WTC11 (cell line): ENCODE measurements at regions not wholly inside any gene's neighbourhood (a gene's known extent, or its start where the extent isn't known, plus 50 kb on each side); places are given as distances from the start of the nearest gene placed in this dataset.

ENCODE experiments used
- ATAC-seq: fragments of 200-7000 bp; cut with Tn5 transposase; 2 replicates; pipeline ENCODE4 v1.10.0; 2021; ENCODE audit warnings: mild to moderate bottlenecking, moderate library complexity
- CTCF ChIA-PET: fragments of 300-600 bp; sonication (Branson Sonifier 250); formaldehyde crosslinking; loops from one replicate; lab custom pipeline; 2021; ENCODE audit warnings: antibody characterized with exemption; lab: Charles Lee
- POLR2A ChIA-PET: fragments of 350-600 bp; sonication (Branson Sonifier 250); formaldehyde crosslinking; loops from one replicate; lab custom pipeline; 2021; ENCODE audit warnings: antibody characterized with exemption; lab: Charles Lee
- DNase-seq: peaks from one replicate; pipeline ENCODE4 v3.0.0; 2021; ENCODE audit warnings: low spot score
- H3K27ac Mint-ChIP-seq: 2 replicates; pipeline ENCODE4 v1.8.0; 2021; ENCODE audit warnings: mixed read lengths
- H3K27me3 Mint-ChIP-seq: 2 replicates; pipeline ENCODE4 v1.8.0; 2021; ENCODE audit warnings: low read depth, mild to moderate bottlenecking, moderate library complexity, mixed read lengths
- H3K36me3 Mint-ChIP-seq: 2 replicates; pipeline ENCODE4 v1.8.0; 2021; ENCODE audit warnings: mixed read lengths
- H3K4me1 Mint-ChIP-seq: 2 replicates; pipeline ENCODE4 v1.8.0; 2022; ENCODE audit warnings: mixed read lengths
- H3K4me3 Mint-ChIP-seq: 2 replicates; pipeline ENCODE4 v1.8.0; 2021; ENCODE audit warnings: mild to moderate bottlenecking, moderate library complexity, mixed read lengths
- H3K9me3 Mint-ChIP-seq: 2 replicates; pipeline ENCODE4 v1.8.0; 2021; ENCODE audit warnings: mixed read lengths
- ATF6 ChIP-seq: sonication (generic); formaldehyde crosslinking; IDR thresholded peaks from 2 replicates; pipeline ENCODE4 v1.8.1; 2023; ENCODE audit warnings: mild to moderate bottlenecking, missing genetic modification reagents
- CDX4 ChIP-seq: fragments of 250-450 bp; sonication (Bioruptor Pico); IDR thresholded peaks from 2 replicates; pipeline ENCODE4 v1.9.0; 2021; ENCODE audit warnings: moderate library complexity, mild to moderate bottlenecking, inconsistent platforms, borderline replicate concordance
- CTCF ChIP-seq: fragments of 200-600 bp; IDR thresholded peaks from 2 replicates; pipeline ENCODE4 v1.8.0; 2022; ENCODE audit warnings: antibody characterized with exemption
- E2F1 ChIP-seq: sonication (generic); formaldehyde crosslinking; IDR thresholded peaks from 2 replicates; pipeline ENCODE4 v1.8.0; 2022; ENCODE audit warnings: mild to moderate bottlenecking, missing genetic modification reagents
- E2F4 ChIP-seq: sonication (generic); formaldehyde crosslinking; IDR thresholded peaks from 2 replicates; pipeline ENCODE4 v1.8.1; 2022; ENCODE audit warnings: low read depth, mild to moderate bottlenecking, moderate library complexity, missing genetic modification reagents, borderline replicate concordance
- E2F5 ChIP-seq: sonication (generic); formaldehyde crosslinking; IDR thresholded peaks from 2 replicates; pipeline ENCODE4 v1.8.1; 2022; ENCODE audit warnings: mild to moderate bottlenecking, moderate library complexity, missing genetic modification reagents
- ERG ChIP-seq: fragments of 250-450 bp; sonication (Bioruptor Pico); IDR thresholded peaks from 2 replicates; pipeline ENCODE4 v1.8.0; 2021; ENCODE audit warnings: mild to moderate bottlenecking
- ESRRA ChIP-seq: sonication (generic); formaldehyde crosslinking; IDR thresholded peaks from 2 replicates; pipeline ENCODE4 v1.8.1; 2022; ENCODE audit warnings: mild to moderate bottlenecking, missing genetic modification reagents, borderline replicate concordance
- GTF2I ChIP-seq: fragments of 250-450 bp; sonication (Bioruptor Pico); conservative IDR thresholded peaks from 2 replicates; pipeline ENCODE4 v1.4.0; 2021; ENCODE audit warnings: mild to moderate bottlenecking
- KAT7 ChIP-seq: sonication (generic); formaldehyde crosslinking; IDR thresholded peaks from 2 replicates; pipeline ENCODE4 v1.8.1; 2023; ENCODE audit warnings: missing genetic modification reagents, mild to moderate bottlenecking, borderline replicate concordance
- OVOL2 ChIP-seq: fragments of 250-450 bp; sonication (Bioruptor Pico); IDR thresholded peaks from 2 replicates; pipeline ENCODE4 v1.9.0; 2021; ENCODE audit warnings: mild to moderate bottlenecking, borderline replicate concordance
- PREB ChIP-seq: sonication (generic); formaldehyde crosslinking; IDR thresholded peaks from 2 replicates; pipeline ENCODE4 v1.8.1; 2022; ENCODE audit warnings: mild to moderate bottlenecking, missing genetic modification reagents, moderate library complexity, borderline replicate concordance
- PRRX2 ChIP-seq: fragments of 250-450 bp; sonication (Bioruptor Pico); IDR thresholded peaks from 2 replicates; pipeline ENCODE4 v1.8.0; 2021; ENCODE audit warnings: mild to moderate bottlenecking
- RELA ChIP-seq: sonication (generic); formaldehyde crosslinking; IDR thresholded peaks from 2 replicates; pipeline ENCODE4 v1.8.1; 2022; ENCODE audit warnings: missing genetic modification reagents, mild to moderate bottlenecking, borderline replicate concordance
- USF2 ChIP-seq: sonication (generic); formaldehyde crosslinking; IDR thresholded peaks from 2 replicates; pipeline ENCODE4 v1.8.1; 2023; ENCODE audit warnings: mild to moderate bottlenecking, missing genetic modification reagents, moderate library complexity
- ZNF232 ChIP-seq: sonication (generic); formaldehyde crosslinking; IDR thresholded peaks from 2 replicates; pipeline ENCODE4 v1.8.0; 2022; ENCODE audit warnings: mild to moderate bottlenecking, missing genetic modification reagents
- ZNF317 ChIP-seq: sonication (generic); formaldehyde crosslinking; IDR thresholded peaks from 2 replicates; pipeline ENCODE4 v1.8.1; 2023; ENCODE audit warnings: low read depth, mild to moderate bottlenecking, moderate library complexity, missing genetic modification reagents, borderline replicate concordance

GRCh38 chr18:25953111-25953510, 137.3 kb downstream of the SS18 start (continued):
- TF ChIP-seq RELA (CRISPR knock-in tag) = no peak
- no peak for TF ChIP-seq CTCF

- Mint-ChIP-seq H3K27ac (no peak overlapping the region), H3K36me3 (no peaks in the 10 kb centered on the region), H3K4me3 (no peak overlapping the region), H3K9me3 (peaks cover 34% of the 10 kb centered on the region), H3K4me1 (peaks cover 7% of the 10 kb centered on the region), H3K27me3 (no peaks in the 10 kb centered on the region; the same call in 1 of the 2 replicates)
- TF ChIP-seq ERG (no peak), OVOL2 (CRISPR knock-in tag) (no peak), ATF6 (no peak), E2F4 (CRISPR knock-in tag) (no peak), GTF2I (CRISPR knock-in tag) (no peak), PRRX2 (CRISPR knock-in tag) (no peak)
- ChIA-PET POLR2A (no interaction called here), CTCF (no interaction called here)
- no peak for ATAC-seq
- DNase-seq = no peak
Observed at GRCh38 chr18:25950321-25950720, 140.1 kb downstream of the SS18 start.

- DNase-seq = no peak
- no peak for ATAC-seq
- H3K4me1 Mint-ChIP-seq = peaks cover 9% of the 10 kb centered on the region
- peaks cover 29% of the 10 kb centered on the region for H3K9me3 Mint-ChIP-seq
- ChIA-PET CTCF (no interaction called here), POLR2A (no interaction called here)
- H3K27me3 Mint-ChIP-seq = no peaks in the 10 kb centered on the region; the same call in 1 of the 2 replicates
- no peaks in the 10 kb centered on the region for H3K36me3 Mint-ChIP-seq
- H3K4me3 Mint-ChIP-seq = no peak overlapping the region
- TF ChIP-seq ZNF317 (CRISPR knock-in tag) = no peak
- TF ChIP-seq E2F5 = no peak
- TF ChIP-seq, all 79 proteins: peak for 0
- H3K27ac Mint-ChIP-seq = no peak overlapping the region
Observed at GRCh38 chr18:25946540-25946939, 143.9 kb downstream of the SS18 start.

GRCh38 chr18:25935356-25935755, 155.1 kb downstream of the SS18 start:
- Mint-ChIP-seq H3K4me3 (no peak overlapping the region), H3K27me3 (no peaks in the 10 kb centered on the region), H3K4me1 (peaks cover 9% of the 10 kb centered on the region), H3K9me3 (no peaks in the 10 kb centered on the region), H3K27ac (no peak overlapping the region), H3K36me3 (no peaks in the 10 kb centered on the region)
- POLR2A ChIA-PET = no interaction called here
- CTCF ChIA-PET = no interaction called here
- ATAC-seq (no peak), DNase-seq (no peak)
- TF ChIP-seq PREB = no peak
- no peak for TF ChIP-seq KAT7 (CRISPR knock-in tag)
- TF ChIP-seq ZNF232 (CRISPR knock-in tag) = no peak
- no peak for TF ChIP-seq CDX4 (CRISPR knock-in tag)
- no peak for TF ChIP-seq USF2 (CRISPR knock-in tag)
- no peak for TF ChIP-seq ESRRA (CRISPR knock-in tag)
- no peak for TF ChIP-seq E2F1 (CRISPR knock-in tag)
